Transverse colon (tissue), 4 donors: ENCODE measurements at regions not wholly inside any gene's neighbourhood (a gene's known extent, or its start where the extent isn't known, plus 50 kb on each side); places are given as distances from the start of the nearest gene placed in this dataset.

Experiments used
- DNase-seq: peaks from one replicate; pipeline ENCODE4 v3.0.0-alpha.2; 2019
- H3K27ac ChIP-seq, 4 donors: fragments of 200-600 bp; sonication (generic); 2 replicates each; pipeline ENCODE4 v1.5.1; 2016 to 2018; ENCODE audit warnings: inconsistent platforms in 4 of 4
- H3K27me3 ChIP-seq: fragments of 200-600 bp; sonication (generic); 2 replicates; pipeline ENCODE4 v1.5.1; 2017; ENCODE audit warnings: inconsistent platforms
- H3K36me3 ChIP-seq, 4 donors: fragments of 200-600 bp; sonication (generic); 2 replicates each; pipeline ENCODE4 v1.5.1; 2017 to 2019; ENCODE audit warnings: inconsistent platforms in 4 of 4
- H3K4me1 ChIP-seq, 4 donors: fragments of 200-600 bp; sonication (generic); 2 replicates each; pipeline ENCODE4 v1.5.1; 2017 to 2020; ENCODE audit warnings: inconsistent platforms in 4 of 4
- H3K4me3 ChIP-seq, 4 donors: fragments of 200-600 bp; sonication (generic); 1 replicate in 1 of 4; 2 replicates in 3 of 4; pipeline versions ENCODE4 v1.5.1 to v1.6.1; 2017 to 2019; ENCODE audit warnings: inconsistent platforms in 4 of 4
- H3K9me3 ChIP-seq, 2 donors: fragments of 200-600 bp; sonication (generic); 2 replicates each; pipeline ENCODE4 v1.5.1; 2017 to 2019; ENCODE audit warnings: inconsistent platforms in 2 of 2
- CTCF ChIP-seq, 5 experiments: fragments of 200-600 bp in 3 of 5; fragments of 450-650 bp in 2 of 5; sonication (generic) in 3 of 5; IDR thresholded peaks; 1 replicate in 2 of 5; 2 replicates in 3 of 5; pipeline ENCODE4 v1.5.1; 2016 to 2017; ENCODE audit warnings: antibody characterized with exemption in 5 of 5, inconsistent platforms in 3 of 5, mild to moderate bottlenecking in 2 of 5, moderate library complexity in 1 of 5
- EP300 ChIP-seq: sonication (generic); formaldehyde crosslinking; IDR thresholded peaks from one replicate; pipeline ENCODE4 v1.6.1; 2017; ENCODE audit warnings: antibody characterized with exemption, low read depth
- POLR2A ChIP-seq: fragments of 450-650 bp; IDR thresholded peaks from one replicate; pipeline ENCODE4 v1.6.1; 2016; ENCODE audit warnings: antibody characterized with exemption, mild to moderate bottlenecking, moderate library complexity
- POLR2AphosphoS5 ChIP-seq, 3 donors: sonication (generic); formaldehyde crosslinking; IDR thresholded peaks; one replicate each; pipeline ENCODE4 v1.6.1; 2016; ENCODE audit warnings: antibody characterized with exemption in 3 of 3
- WGBS, 2 donors: methylation state at CpG; one replicate each; pipeline ENCODE4 v1.1.5; 2018; ENCODE audit warnings: low coverage in 1 of 2; 5-methylcytosine and 5-hydroxymethylcytosine counted together
- in situ Hi-C, 4 donors: fragments of 200-750 bp; cut with MboI; loops; one replicate each; pipeline versions ENCODE4 v1.15.0 to v1.15.1; 2017; ENCODE audit warnings: low sequenced_read_pairs in 3 of 4, low pct_ligation_motif_present in 1 of 4, low pct_unique_long_range_greater_than_20kb in 1 of 4
- intact Hi-C: fragments of 100-400 bp; cut with DNase I; formaldehyde crosslinking; loops from one replicate; pipeline ENCODE4 v1.15.1; 2023; ENCODE audit warnings: low total_unique reads

- no peak for DNase-seq
- Histone ChIP-seq H3K4me3 (no peak overlapping the region), H3K27me3 (no peaks in the 10 kb centered on the region), H3K9me3 (no peaks in the 10 kb centered on the region), H3K36me3 (no peaks in the 10 kb centered on the region), H3K27ac (no peak overlapping the region), H3K4me1 (no peaks in the 10 kb centered on the region)
- in situ Hi-C loops = no loop called here
- WGBS, 2 donors = 78 to 87% methylated on average over 2 of the region's 2 CpGs
- no peak for TF ChIP-seq EP300
- no peak for TF ChIP-seq POLR2A
- no peak for TF ChIP-seq POLR2AphosphoS5 (IDR thresholded peaks at IDR 0.05)
- TF ChIP-seq CTCF (IDR thresholded peaks at IDR 0.05) = no peak
- intact Hi-C loops = no loop called here
Observed at GRCh38 chr9:26471261-26471660, 421.3 kb downstream of the CAAP1 start.

- TF ChIP-seq POLR2AphosphoS5 (IDR thresholded peaks at IDR 0.05) = no peak
- intact Hi-C loops = no loop called here
- Histone ChIP-seq H3K9me3 (no peaks in the 10 kb centered on the region), H3K36me3 (no peaks in the 10 kb centered on the region), H3K27me3 (no peaks in the 10 kb centered on the region), H3K4me1 (no peaks in the 10 kb centered on the region), H3K4me3 (no peak overlapping the region), H3K27ac (no peak overlapping the region)
- no peak for DNase-seq
- 35 to 55% methylated on average over 2 of the region's 2 CpGs for WGBS, 2 donors
- in situ Hi-C loops = no loop called here
Observed at GRCh38 chr9:26470284-26470683, 422.3 kb downstream of the CAAP1 start.

- intact Hi-C loops (no loop called here), in situ Hi-C loops (no loop called here)
- TF ChIP-seq POLR2AphosphoS5 (IDR thresholded peaks at IDR 0.05) (no peak), CTCF (IDR thresholded peaks at IDR 0.05) (no peak), POLR2A (no peak), EP300 (no peak)
- no peak overlapping the region for H3K27ac ChIP-seq
- no peak overlapping the region for H3K4me3 ChIP-seq
- H3K9me3 ChIP-seq = no peaks in the 10 kb centered on the region
- H3K27me3 ChIP-seq = no peaks in the 10 kb centered on the region
- 88 to 90% methylated on average over 1 of the region's 1 CpG for WGBS, 2 donors
- no peak for DNase-seq
- no peaks in the 10 kb centered on the region for H3K4me1 ChIP-seq
- no peaks in the 10 kb centered on the region for H3K36me3 ChIP-seq
Observed at GRCh38 chr9:26463837-26464236, 428.8 kb downstream of the CAAP1 start.

- Histone ChIP-seq H3K36me3 (no peaks in the 10 kb centered on the region), H3K4me3 (no peak overlapping the region), H3K27me3 (no peaks in the 10 kb centered on the region), H3K4me1 (no peaks in the 10 kb centered on the region), H3K27ac (no peak overlapping the region), H3K9me3 (no peaks in the 10 kb centered on the region)
- 81 to 83% methylated on average over 1 of the region's 1 CpG for WGBS, 2 donors
- DNase-seq = no peak
- intact Hi-C loops (no loop called here), in situ Hi-C loops (no loop called here)
- TF ChIP-seq CTCF (IDR thresholded peaks at IDR 0.05) (no peak), POLR2AphosphoS5 (IDR thresholded peaks at IDR 0.05) (no peak), EP300 (no peak), POLR2A (no peak)
Observed at GRCh38 chr9:26462751-26463150, 429.9 kb downstream of the CAAP1 start.

GRCh38 chr9:26462213-26462612 is 430.4 kb downstream of the CAAP1 start:
- no peak for TF ChIP-seq POLR2A
- TF ChIP-seq CTCF (IDR thresholded peaks at IDR 0.05) = no peak
- no peak for TF ChIP-seq EP300
- no peak for TF ChIP-seq POLR2AphosphoS5 (IDR thresholded peaks at IDR 0.05)
- Histone ChIP-seq H3K36me3 (no peaks in the 10 kb centered on the region), H3K27me3 (no peaks in the 10 kb centered on the region), H3K9me3 (no peaks in the 10 kb centered on the region), H3K4me3 (no peak overlapping the region), H3K27ac (no peak overlapping the region), H3K4me1 (no peaks in the 10 kb centered on the region)
- WGBS, 2 donors = 30 to 38% methylated on average over 1 of the region's 1 CpG
- in situ Hi-C loops = no loop called here
- DNase-seq = no peak
- intact Hi-C loops = no loop called here
